GM23338 (cell line): ENCODE measurements at regions not wholly inside any gene's neighbourhood (a gene's known extent, or its start where the extent isn't known, plus 50 kb on each side); places are given as distances from the start of the nearest gene placed in this dataset.

Experiments
- EZH2 ChIP-seq: fragments of 200-600 bp; sonication (generic); IDR thresholded peaks from one replicate; pipeline ENCODE4 v1.8.0; 2017; ENCODE audit warnings: antibody characterized with exemption, mild to moderate bottlenecking, low read depth; ENCODE audit not compliant: unreplicated experiment
- JUNB ChIP-seq: IDR thresholded peaks from one replicate; pipeline ENCODE4 v1.6.1; 2016; ENCODE audit warnings: antibody characterized with exemption; ENCODE audit not compliant: unreplicated experiment
- ZNF331 ChIP-seq: fragments of 250-450 bp; sonication (Bioruptor Pico); IDR thresholded peaks from 2 replicates; pipeline ENCODE4 v1.5.0; 2020; ENCODE audit warnings: low read depth, mild to moderate bottlenecking, moderate library complexity
- TF ChIP-seq, protein P1 (sequence below), 2 experiments: fragments of 200-600 bp in 1 of 2; sonication (generic) in 1 of 2; conservative IDR thresholded peaks; 2 replicates each; pipeline versions ENCODE4 v1.5.1 to v1.6.1; 2016 to 2017; ENCODE audit warnings: antibody characterized with exemption in 2 of 2, low read depth in 2 of 2, mild to moderate bottlenecking in 2 of 2, moderate library complexity in 1 of 2
- TF ChIP-seq, protein P2 (sequence below): IDR thresholded peaks from one replicate; pipeline ENCODE4 v1.6.1; 2018; ENCODE audit warnings: antibody characterized with exemption; ENCODE audit not compliant: unreplicated experiment

DNA sequence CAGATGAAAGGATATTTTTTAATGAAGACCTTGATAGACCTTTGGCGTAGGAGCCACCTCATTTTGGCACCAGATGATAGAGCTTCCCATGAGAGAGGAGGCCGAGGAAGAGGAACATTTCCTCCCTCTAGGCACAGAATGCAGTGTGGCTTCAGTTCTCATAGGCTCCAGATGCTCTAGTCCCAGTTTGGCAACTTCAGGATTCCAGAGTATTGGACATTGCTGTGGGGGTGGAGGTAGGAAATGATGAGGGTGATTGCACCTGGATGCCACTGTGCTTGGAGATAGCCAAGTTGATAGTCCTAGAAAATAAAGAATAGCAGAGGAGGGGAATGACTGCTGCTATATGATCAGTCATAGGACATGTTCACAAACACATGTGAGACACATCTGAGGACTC lies 58.3 kb upstream of the KY start:
- TF ChIP-seq, protein P1, sequence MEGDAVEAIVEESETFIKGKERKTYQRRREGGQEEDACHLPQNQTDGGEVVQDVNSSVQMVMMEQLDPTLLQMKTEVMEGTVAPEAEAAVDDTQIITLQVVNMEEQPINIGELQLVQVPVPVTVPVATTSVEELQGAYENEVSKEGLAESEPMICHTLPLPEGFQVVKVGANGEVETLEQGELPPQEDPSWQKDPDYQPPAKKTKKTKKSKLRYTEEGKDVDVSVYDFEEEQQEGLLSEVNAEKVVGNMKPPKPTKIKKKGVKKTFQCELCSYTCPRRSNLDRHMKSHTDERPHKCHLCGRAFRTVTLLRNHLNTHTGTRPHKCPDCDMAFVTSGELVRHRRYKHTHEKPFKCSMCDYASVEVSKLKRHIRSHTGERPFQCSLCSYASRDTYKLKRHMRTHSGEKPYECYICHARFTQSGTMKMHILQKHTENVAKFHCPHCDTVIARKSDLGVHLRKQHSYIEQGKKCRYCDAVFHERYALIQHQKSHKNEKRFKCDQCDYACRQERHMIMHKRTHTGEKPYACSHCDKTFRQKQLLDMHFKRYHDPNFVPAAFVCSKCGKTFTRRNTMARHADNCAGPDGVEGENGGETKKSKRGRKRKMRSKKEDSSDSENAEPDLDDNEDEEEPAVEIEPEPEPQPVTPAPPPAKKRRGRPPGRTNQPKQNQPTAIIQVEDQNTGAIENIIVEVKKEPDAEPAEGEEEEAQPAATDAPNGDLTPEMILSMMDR (conservative IDR thresholded peaks at IDR 0.05; ENCODE audit: low read depth in 2 of 2): no peak
- TF ChIP-seq, protein P2, sequence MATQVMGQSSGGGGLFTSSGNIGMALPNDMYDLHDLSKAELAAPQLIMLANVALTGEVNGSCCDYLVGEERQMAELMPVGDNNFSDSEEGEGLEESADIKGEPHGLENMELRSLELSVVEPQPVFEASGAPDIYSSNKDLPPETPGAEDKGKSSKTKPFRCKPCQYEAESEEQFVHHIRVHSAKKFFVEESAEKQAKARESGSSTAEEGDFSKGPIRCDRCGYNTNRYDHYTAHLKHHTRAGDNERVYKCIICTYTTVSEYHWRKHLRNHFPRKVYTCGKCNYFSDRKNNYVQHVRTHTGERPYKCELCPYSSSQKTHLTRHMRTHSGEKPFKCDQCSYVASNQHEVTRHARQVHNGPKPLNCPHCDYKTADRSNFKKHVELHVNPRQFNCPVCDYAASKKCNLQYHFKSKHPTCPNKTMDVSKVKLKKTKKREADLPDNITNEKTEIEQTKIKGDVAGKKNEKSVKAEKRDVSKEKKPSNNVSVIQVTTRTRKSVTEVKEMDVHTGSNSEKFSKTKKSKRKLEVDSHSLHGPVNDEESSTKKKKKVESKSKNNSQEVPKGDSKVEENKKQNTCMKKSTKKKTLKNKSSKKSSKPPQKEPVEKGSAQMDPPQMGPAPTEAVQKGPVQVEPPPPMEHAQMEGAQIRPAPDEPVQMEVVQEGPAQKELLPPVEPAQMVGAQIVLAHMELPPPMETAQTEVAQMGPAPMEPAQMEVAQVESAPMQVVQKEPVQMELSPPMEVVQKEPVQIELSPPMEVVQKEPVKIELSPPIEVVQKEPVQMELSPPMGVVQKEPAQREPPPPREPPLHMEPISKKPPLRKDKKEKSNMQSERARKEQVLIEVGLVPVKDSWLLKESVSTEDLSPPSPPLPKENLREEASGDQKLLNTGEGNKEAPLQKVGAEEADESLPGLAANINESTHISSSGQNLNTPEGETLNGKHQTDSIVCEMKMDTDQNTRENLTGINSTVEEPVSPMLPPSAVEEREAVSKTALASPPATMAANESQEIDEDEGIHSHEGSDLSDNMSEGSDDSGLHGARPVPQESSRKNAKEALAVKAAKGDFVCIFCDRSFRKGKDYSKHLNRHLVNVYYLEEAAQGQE: no peak
- no peak for TF ChIP-seq EZH2
- no peak for TF ChIP-seq JUNB
- TF ChIP-seq ZNF331 (CRISPR knock-in tag): no peak
